Posterior cingulate gyrus (tissue), 11 donors: ENCODE measurements at regions not wholly inside any gene's neighbourhood (a gene's known extent, or its start where the extent isn't known, plus 50 kb on each side); places are given as distances from the start of the nearest gene placed in this dataset.

Source experiments
- DNase-seq, 10 donors: peaks; one replicate each; pipeline versions ENCODE4 v3.0.0 to v3.0.0-alpha.2; 2020 to 2021; ENCODE audit warnings: mixed read lengths in 3 of 10
- intact Hi-C: fragments of 100-400 bp; cut with DNase I; formaldehyde crosslinking; loops from one replicate; pipeline ENCODE4 v1.15.1; 2023

DNA sequence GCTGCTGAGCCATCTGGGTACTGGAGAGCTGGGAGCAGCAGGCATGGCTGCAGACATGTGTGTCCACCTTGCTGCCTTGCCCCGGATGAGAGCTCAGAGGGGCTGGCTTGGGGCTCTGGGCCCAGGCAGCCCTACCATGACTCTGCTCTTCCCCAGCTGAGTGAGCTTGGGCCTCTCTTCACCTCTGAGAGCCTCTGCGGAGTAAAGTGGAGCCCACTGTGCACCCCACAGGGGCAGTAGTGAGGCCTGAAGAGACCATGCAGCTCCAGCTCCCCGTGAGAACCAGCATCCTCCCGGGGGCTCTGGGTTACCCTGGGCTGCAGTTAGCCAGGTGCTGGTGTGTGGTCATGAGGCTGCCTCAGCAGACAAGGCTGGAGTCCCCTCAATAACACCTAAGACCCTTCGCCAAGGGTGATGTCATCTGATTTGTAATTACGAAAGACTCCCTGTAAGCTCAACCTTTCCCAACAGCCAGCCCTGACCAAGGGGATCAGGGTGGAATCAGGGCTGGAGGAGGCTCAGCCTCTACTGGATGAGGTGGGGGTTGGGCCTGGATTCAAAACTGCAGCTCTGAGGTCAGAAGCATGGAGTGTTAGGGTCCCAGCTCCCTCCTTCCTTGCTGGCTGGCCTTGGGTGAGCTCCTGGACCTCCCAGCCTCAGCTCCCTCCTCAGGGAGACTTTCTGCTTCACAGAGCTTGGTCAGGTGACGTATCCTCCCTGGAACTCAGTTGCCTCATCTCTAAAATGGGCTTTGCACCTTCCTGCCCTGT lies 308.0 kb downstream of the MATN1 start:
- intact Hi-C loops: no loop called here
- DNase-seq: no peak

DNA sequence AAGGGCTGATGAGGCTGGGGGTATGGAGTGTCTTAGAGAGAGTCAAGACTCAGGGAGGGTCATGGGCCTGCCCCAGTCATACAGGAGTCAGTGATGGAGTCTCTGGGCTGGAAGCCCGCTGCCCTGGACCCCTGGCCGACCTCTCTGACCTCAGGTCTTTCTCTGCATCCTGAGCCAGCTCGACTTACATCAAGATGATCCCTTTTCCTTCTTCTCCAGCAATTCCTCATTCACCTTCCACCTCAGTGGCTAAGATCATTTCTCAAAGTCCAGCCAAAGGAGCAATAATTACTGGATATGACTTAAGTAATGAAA lies 308.6 kb downstream of the MATN1 start:
- no peak for DNase-seq
- intact Hi-C loops: no loop called here

DNA sequence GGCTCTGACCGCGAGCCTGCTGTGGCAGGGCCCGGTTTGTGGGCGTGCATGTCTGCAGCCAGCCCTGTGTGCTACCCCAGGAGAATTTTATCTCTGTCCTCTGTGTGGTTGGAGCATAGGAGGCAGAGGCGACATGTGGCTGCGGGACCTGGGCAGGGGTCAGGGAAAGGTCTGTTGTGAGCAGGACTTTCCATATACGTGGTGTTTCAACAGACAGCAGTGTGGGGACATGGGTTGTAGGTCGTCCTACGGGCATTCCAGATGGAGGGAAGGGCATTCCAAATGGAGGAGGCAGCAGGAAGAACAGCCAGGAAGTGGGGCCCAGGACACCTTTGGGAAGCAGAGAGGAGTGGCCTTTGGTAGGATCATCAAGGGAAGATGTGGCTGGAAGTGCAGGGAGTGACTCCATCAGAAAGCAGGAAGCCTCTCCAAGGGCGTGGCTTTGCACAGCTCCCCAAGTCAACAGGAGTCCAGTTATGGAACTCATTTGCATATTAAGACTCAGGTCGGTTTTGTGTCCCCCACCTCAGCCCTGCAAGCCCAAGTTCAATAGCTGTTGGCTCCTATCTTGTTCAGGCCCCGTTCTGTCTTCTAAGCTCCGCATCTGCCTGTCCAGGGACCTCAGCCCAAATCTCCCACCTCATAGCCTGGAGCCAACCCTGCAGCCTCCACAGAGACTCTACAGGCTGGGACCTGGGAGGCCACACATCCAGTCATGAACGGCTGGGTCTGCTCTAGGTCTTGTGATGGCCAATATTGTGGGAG lies 309.1 kb downstream of the MATN1 start:
- intact Hi-C loops: no loop called here
- DNase-seq: peak in 1 of 10 donors; percentile 72

DNA sequence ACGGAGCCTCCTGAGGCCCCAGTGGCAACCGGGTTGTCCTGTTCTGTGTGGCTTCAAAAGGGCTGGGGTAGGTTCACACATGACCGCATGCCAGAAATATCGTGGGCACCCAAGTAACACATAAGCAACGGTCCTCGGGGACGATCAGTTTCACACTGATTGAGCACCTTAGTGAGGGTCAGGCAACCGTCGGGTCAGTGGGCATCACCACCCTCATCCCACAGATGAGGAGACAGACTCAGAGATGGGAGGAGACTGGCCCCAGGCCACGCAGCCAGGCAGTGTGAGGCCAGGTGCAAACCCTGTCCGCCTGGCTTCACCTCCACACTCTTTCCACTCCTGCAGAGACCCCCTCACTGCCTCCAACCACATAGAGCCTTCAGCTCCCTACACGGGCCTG lies 309.8 kb downstream of the MATN1 start:
- intact Hi-C loops: no loop called here
- DNase-seq: peak in 1 of 10 donors; percentile 73

DNA sequence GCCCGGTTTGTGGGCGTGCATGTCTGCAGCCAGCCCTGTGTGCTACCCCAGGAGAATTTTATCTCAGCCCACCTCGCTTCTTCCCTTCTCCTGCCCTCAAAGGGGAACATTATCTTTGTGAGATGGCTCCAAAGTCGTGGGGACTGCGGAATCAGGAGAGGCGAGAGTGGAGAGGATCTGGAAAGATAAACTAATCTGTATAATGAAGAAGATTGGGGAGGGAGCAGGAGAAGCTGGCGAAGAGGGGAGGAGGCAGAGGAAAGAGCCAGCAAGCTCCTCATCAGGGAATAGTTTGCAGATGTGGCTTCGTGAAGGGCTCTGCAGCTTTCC lies 310.3 kb downstream of the MATN1 start:
- no peak for DNase-seq
- intact Hi-C loops: no loop called here

DNA sequence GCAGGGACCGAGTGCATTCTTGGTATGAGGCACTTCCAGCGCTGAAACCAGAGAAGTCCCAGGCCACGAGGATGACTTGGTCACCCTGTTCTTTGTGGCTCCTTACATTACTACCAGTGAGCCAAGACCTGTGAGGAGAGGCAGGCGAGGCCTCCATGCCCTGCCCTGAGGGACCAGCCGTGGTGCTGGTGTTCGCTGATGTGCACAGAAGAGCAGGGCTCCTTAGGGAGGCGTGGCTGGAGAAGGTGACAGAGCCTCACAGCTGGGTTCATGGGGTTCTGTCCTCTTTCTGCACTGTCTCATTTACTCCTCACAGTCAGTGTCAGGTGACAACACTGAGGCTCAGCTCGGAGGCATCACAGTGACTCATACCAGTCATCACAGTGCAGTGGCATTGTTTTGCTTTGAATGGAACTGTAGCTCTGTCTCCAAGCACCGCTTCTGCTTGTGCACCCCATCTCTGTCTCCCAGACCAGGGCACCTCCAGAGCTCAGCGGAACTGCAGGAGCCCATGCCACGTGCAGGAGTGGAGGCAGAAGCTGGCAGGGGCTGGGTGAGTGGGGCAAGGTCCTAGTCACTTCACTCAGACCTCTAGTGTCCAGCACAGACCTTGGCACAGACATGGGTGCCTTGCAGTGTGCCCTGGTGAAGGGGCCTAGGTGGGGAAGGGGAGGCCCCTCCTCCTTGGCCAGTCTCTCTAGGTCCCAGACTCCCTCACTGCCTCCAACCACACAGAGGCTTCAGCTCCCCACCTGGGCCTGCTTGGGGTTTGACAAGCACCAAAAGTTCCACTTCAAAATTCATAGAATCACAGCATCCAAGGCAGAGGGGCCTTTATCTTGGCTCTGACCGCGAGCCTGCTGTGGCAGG lies 310.9 kb downstream of the MATN1 start:
- intact Hi-C loops: no loop called here
- no peak for DNase-seq

DNA sequence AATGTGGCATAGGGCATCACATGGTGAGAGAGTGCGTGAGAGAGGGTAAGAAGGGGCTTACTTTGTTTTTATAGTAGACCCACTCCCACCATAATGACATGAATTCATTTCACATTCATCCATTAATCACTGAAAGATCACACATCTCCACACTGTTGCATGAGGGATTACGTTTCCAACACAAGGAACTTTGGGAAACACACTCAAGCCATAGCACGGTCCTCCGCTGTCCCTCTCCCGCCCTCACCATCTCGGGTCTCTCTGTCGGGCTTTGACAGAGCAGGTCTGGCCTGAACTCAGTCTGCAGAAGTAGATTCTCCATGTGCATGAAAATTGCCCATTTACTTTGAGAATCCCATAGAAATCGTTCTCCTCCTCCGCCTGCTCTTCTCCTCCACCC lies 312.2 kb downstream of the MATN1 start:
- intact Hi-C loops: no loop called here
- no peak for DNase-seq

DNA sequence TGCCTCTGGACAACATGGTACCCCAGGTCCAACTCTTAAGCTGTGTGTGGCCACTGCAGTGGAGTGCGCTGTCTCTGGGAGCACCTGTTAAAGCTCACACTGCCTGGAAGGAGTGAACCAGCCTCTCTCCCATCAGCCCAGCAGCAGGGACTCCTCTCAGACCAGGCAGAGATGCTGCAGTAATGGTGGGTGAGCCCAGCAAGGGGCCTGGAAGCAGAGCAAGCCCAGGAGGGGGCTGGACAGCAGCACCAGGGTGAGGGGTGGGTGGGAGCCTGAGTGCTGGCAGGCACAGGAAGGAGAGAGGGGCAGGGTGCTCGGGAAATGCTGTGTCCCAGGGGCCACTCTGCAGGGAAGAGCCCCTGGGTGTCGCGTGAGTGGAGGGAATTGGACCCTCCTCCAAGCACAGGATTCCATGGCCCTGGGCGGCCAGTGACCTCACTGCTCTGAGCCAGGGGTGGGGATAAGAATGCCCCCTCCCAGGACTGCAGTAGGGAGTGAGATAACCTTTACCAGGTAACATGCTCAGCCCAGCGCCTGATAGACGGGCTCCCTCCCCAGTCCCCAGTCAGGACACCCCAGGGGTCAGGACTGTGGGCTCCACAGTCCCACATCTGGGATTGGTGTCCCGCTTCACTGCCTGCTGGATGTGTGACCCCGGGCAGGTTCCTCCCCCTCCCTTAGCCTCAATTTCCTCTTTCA lies 313.1 kb downstream of the MATN1 start:
- intact Hi-C loops: no loop called here
- DNase-seq: no peak

DNA sequence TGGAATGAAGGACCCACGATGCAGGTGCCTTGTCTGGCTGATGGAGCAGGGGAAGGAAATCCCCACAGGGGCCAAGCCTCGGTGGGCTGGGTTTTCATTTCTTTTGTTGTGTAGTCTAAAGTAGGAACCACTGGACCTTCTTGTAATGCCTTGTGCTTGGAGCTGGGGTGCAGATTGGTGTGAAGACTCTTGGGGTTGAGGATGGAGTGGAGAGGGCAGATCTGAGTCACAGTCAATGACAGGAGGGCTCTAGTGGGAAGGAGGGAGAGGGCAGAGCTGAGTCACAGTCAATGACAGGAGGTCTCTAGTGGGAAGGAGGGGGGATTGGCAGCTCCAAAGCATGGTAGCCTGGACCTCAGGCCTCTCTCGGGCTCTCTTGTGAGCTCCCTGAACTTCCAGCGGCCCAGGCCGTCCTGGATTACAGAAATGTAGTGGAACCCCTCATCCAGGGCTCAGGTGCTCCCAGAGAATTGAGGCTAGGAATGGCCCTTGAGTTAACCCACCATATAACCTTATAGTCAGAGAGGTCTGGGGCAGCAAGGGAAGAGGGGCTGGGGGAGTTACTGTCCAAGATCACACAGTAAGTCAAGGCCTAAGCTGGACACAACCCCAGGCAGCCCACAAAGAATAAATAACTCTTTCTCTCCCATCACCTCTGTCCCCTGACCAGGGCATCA lies 313.8 kb downstream of the MATN1 start:
- intact Hi-C loops: no loop called here
- DNase-seq: no peak

DNA sequence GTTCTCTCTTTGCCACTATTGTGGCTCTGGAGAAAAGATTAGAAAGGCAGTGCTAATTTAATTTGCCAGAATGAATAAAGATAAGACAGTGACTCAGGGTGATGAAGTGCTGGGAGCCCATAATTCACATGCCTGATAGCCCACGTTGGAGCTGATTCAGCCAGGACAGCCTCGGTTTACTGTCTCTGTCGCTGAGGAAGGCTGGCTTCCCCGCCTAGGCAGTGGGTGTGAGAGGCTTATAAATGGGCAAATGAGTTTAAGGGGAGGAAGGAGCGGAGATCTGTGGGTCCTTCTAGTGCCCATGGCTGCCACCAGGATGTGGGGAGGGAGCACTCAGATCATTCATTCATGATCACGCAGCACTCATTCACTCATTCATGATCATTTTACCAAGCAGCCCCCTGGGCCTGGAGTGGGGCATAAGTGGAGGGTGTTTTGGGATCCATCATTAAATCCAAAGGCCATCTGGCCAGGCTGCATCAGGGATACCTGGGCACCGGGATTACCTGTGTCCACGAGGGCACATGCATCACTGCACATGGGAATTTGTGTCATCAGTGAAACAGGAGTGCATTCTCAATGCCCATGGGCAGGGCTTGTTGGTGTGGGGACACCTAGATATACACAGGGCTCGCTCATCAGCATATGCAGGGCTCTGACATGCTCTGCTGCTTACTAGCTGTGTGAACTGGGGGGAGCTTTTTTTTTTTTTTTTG lies 315.4 kb downstream of the MATN1 start:
- no peak for DNase-seq
- intact Hi-C loops: no loop called here

DNA sequence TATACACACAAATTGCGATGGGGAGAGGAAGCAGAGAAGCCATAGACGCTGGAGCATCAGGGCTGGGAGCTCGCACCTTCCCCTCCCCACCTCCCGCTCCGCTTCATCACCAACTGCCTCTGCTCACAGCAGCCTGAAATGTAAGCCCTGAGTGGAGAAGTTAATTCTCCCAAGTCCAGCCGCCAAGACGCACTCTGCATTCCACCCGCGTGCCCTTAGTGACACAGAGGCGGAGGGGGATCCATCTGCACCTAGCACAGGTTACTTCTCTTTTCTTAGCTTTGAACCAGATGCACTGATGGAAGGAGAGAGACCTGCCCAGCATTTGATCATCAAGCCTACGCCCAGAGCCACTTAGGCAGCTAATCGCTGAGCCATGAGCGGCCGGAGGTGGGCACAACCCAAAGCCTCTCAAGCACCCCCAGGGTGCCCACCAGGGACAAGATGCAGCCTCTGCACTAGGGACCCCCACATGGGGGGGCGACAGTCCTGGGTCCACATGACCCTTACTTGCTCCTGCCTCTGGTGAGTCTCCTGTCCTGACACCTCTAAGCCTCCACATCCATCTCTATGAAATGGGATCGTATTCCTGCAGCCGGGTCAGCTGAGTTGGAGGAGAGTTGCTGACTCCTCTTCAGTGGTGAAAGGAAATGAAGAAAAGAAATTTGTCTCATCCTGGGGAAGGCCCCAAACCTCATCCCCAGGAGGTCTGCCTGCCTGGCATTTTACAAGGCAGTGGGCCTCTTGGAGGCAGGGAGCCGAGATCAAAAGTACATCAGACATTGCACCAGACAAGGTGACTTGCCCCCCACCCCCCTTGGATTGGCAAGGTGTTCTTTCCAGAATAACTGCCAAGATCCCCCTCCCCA lies 316.2 kb downstream of the MATN1 start:
- no peak for DNase-seq
- intact Hi-C loops: no loop called here

DNA sequence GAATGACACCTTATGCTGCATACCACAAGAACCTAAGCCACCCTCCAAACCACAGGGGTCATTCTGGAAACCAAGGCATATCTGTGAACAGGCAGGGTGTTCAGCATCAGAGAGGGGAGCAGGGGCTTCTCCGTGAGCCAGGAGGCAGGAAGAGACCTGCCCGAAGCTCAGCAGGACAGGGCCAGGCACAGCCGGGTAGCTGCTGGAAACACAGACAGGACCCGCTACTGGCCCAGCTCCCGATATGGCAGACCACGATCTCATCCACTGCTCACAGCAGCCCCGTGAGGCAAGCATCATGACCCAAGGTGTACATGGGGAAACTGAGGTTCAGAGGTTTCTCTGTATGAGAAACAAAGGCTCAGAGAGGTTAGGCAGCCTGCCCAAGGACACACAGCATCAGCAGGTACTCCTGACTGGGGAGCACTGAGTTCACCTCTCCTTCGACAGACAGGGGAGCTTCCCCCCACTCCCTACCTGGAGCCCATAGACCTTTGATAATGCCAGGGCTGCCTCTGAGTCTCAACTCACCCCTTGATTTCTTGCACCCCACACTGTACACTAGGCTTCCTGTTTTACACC lies 317.7 kb downstream of the MATN1 start:
- peak in 1 of 10 donors; percentile 40 for DNase-seq
- intact Hi-C loops: no loop called here

DNA sequence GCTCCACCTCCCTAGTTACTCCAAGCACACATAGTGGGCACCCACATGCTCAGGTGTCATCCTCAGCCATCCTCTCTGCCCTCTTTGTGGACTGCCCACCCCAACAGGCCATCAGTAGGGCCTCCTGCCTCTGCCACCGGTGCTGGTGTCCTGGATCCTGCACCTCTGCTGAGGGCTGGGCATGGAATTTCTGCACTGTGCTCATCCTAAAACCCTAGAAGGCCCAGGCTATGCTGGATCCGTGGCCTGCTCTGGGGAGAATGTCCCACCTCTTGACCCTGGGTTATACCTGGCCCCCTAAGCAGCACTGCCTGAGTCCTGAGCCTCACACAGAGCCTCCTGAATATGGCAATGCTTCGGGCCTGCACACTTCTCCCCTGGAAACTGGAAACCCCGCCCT lies 318.3 kb downstream of the MATN1 start:
- intact Hi-C loops: no loop called here
- peak in 1 of 10 donors; percentile 39 for DNase-seq

DNA sequence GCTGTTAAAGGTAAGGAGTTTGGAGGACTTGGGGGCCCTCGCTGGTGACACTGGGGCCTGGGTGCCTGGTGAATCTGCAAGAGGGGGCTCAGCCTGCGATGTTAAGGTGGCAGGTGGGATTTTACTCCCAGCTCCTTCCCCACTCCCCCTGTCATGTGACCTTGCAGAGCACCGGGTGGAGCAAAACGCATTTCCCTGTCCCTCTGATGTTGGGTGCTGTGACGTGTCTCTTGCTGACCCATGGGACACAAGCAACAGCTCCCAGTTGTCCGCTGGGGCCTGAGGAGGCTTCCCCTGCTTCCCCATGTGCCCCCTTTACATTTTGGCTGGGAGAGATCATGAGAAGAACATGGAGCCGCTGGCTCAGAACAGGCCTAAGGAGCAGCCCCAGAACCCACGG lies 319.0 kb downstream of the MATN1 start:
- peak in 1 of 10 donors; percentile 55 for DNase-seq
- intact Hi-C loops: no loop called here

DNA sequence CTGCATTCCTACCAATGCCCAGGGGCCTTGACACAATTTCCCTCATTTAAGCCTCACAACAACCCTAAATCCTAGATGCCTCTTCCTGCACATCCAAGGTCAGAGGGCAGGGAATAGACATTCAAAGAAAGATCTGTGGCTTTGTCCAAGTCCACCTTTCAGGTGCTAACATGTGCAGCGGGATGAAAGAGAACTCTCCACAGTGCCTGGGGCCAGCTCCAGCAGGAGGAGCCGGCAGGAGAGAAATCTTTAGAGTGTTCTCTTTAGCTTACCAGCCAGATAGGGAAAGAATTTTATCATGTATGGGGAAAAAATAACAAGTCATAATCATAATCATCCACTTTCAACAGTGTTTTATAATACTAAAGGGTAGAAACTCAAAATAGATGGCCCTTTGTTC lies 319.7 kb downstream of the MATN1 start:
- intact Hi-C loops: no loop called here
- no peak for DNase-seq

DNA sequence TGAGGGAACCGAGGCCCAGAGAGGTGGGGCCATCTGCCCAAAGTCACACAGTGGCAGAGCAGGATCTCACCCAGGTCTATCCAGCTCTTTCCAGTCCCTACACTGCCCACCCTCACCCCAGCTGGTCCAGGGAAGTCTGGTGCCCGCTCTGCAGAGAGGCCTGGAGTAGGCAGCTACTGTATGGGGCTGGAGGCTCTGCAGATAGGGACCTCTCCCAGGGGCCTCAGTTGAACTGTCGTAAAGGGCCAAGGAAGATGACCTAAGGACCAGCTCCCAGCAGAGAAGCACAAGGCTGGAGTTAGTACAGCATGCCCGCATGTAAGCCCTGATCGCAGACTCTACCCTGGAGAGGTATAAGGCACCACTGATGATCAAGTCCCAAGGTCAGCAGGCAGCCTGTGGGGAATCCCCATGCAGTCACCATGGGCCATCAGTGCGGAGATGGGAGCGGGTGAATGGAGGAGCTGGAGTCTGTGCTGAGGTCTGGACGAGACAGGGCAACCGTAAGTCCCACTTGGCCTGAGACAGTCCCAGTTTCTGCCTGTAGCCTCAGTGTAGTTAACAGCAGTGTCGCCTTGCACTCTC lies 320.2 kb downstream of the MATN1 start:
- intact Hi-C loops: no loop called here
- peak in 1 of 10 donors; percentile 42 for DNase-seq

DNA sequence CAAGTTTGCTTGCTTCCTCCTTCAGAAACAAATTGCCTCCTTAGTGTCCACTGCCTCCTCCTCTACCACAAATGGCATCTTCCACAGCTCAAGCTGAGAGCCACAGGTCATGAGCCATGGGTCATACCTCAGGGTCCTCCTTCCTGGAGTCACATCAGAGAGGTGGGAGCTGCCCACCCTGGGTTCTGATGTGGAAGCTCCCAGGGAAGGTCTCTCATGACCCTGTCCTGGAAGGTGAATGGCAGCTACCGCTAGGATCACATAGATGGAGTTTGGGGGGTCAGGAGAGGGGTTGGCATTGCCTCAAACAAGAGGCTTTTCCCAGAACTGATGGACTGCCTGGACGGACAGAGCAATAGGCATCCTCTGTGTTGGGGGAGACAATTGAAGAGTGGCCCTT lies 321.4 kb downstream of the MATN1 start:
- intact Hi-C loops: no loop called here
- DNase-seq: peak in 1 of 10 donors; percentile 9

DNA sequence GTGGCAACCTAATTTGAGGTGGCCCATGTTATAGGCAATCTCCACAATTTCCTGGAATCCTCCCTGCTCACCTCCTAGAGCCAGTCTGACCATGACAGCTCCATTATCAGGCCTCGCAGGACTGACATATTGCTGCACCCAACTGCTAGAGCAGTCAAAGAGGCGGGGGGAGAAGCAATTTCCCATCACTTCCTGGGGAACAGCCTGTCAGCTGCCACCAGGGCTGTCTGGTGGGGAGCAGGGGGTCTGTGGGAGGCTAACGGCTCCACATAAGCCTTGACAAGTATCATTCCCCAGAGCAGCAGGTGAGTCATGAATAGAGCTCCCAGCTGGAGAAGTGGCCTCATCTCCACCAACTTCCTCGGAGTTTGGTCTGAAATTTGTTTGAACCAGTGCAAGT lies 322.9 kb downstream of the MATN1 start:
- peak in 1 of 10 donors; percentile 15 for DNase-seq
- intact Hi-C loops: no loop called here
